Caco-2 (cell line): ENCODE measurements at regions not wholly inside any gene's neighbourhood (a gene's known extent, or its start where the extent isn't known, plus 50 kb on each side); places are given as distances from the start of the nearest gene placed in this dataset.

ENCODE experiments used
- BruUV-seq: library from RNA; stranded (reverse); fragments of 400-500 nt; replicated peaks from 2 replicates; lab custom pipeline; 2021; lab: Mats Ljungman, UMichigan
- CTCF ChIA-PET: fragments of 300-600 bp; sonication (Branson Sonifier 250); formaldehyde crosslinking; loops from one replicate; lab custom pipeline; 2022; ENCODE audit warnings: antibody characterized with exemption; lab: Charles Lee
- POLR2A ChIA-PET: fragments of 300-600 bp; sonication (Branson Sonifier 250); formaldehyde crosslinking; loops from one replicate; lab custom pipeline; 2022; ENCODE audit warnings: antibody characterized with exemption; lab: Charles Lee
- DNase-seq, 2 experiments: peaks; one replicate each; pipeline versions ENCODE4 v3.0.0 to v3.0.0-alpha.2; 2020 to 2022
- H3K27me3 ChIP-seq: replicated peaks from 2 replicates; pipeline ENCODE4 v1.6.0; 2011; ENCODE audit warnings: low read length; ENCODE audit not compliant: control insufficient read depth, insufficient read depth
- H3K36me3 ChIP-seq: 2 replicates; pipeline ENCODE4 v1.5.1; 2011; ENCODE audit warnings: low read length; ENCODE audit not compliant: control insufficient read depth, insufficient read depth
- H3K4me1 ChIP-seq: fragments of 250-450 bp; sonication (Bioruptor Pico); 2 replicates; pipeline ENCODE4 v1.5.1; 2020; ENCODE audit warnings: mild to moderate bottlenecking
- H3K4me3 ChIP-seq: 2 replicates; pipeline ENCODE4 v1.5.1; 2011; ENCODE audit warnings: low read depth, mild to moderate bottlenecking, control low read depth, low read length
- H3K9me3 ChIP-seq: fragments of 250-450 bp; sonication (Bioruptor Pico); 2 replicates; pipeline ENCODE4 v1.5.1; 2020; ENCODE audit warnings: mild to moderate bottlenecking, moderate library complexity
- H3K27ac Mint-ChIP-seq: one replicate; pipeline ENCODE4 v1.8.0; 2022; ENCODE audit warnings: mixed read lengths; ENCODE audit not compliant: unreplicated experiment
- H3K27me3 Mint-ChIP-seq: one replicate; pipeline ENCODE4 v1.8.0; 2022; ENCODE audit warnings: mixed read lengths; ENCODE audit not compliant: insufficient read depth, unreplicated experiment
- H3K36me3 Mint-ChIP-seq: one replicate; pipeline ENCODE4 v1.8.0; 2022; ENCODE audit warnings: mild to moderate bottlenecking, mixed read lengths; ENCODE audit not compliant: insufficient read depth, unreplicated experiment
- H3K4me1 Mint-ChIP-seq: one replicate; pipeline ENCODE4 v1.8.0; 2022; ENCODE audit warnings: low read depth, mixed read lengths; ENCODE audit not compliant: unreplicated experiment
- H3K4me3 Mint-ChIP-seq: one replicate; pipeline ENCODE4 v1.8.0; 2022; ENCODE audit warnings: mild to moderate bottlenecking, moderate library complexity, mixed read lengths; ENCODE audit not compliant: unreplicated experiment
- H3K9me3 Mint-ChIP-seq: one replicate; pipeline ENCODE4 v1.8.0; 2022; ENCODE audit warnings: mixed read lengths; ENCODE audit not compliant: unreplicated experiment
- intact Hi-C: fragments of 100-400 bp; cut with micrococcal nuclease; formaldehyde crosslinking; loops from one replicate; pipeline ENCODE4 v1.10.0; 2022; ENCODE audit not compliant: unreplicated experiment
- TF ChIP-seq, protein P1 (sequence below), 2 experiments: fragments of 200-600 bp in 1 of 2; IDR thresholded peaks; 1 replicate in 1 of 2; 2 replicates in 1 of 2; pipeline versions ENCODE4 v1.5.1 to v1.8.0; 2011 to 2022; ENCODE audit warnings: antibody characterized with exemption in 1 of 2, control low read depth in 1 of 2, inconsistent platforms in 1 of 2, low read depth in 1 of 2, low read length in 1 of 2, mild to moderate bottlenecking in 1 of 2, moderate library complexity in 1 of 2; ENCODE audit not compliant: insufficient read depth in 1 of 2, severe bottlenecking in 1 of 2, unreplicated experiment in 1 of 2

DNA sequence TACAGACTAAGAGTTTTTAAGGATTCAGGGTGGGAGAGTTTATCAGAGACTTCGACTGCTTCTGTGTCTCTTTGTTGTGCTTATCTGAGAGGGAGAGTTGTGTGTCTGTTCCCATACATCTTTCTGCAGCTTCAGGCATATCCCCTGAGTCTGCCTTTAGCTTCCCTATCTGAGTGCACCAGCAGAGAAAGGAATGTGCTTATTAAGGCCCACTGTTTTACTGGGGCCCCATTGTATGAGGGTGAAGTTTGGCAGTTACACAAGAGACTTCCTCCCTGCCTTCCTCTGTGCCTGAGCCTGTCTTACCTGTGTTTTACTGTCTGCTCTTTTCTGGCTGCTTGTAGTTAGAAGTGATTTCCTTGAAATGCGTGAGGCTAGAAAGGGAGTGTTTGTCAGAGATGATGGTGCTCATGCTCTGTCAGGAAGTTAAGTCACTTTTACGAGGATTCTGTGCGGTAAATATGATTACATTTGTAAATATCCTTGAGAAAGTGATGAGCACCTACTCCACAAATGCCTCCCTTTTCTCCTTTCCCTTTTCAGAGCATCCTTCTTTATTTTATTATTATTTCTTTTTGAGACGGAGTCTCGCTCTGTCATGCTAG, 1228.9 kb upstream of the MIR17HG start:
- BruUV-seq: no TSS peak
- POLR2A ChIA-PET: no interaction called here
- intact Hi-C loops: no loop called here

DNA sequence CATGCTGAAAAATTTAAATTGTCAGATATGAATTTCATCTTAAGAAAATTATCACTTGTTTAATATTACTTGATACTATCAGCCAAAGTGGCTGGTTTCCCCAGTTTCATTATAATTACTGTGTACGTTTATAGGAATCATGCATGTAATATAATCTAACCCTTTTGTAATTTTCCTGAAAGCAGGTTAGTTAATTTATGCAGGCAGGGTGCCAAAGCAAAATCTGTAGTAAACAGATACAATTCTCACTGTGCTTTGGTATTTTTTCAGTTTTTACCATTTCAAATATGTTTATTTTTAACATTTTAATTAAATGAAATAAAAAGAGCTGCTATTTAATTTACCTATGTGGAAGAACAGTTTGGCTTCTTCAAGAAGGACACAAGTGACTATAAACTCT, 1227.5 kb upstream of the MIR17HG start:
- no peak for DNase-seq
- H3K36me3 Mint-ChIP-seq: no peaks in the 10 kb centered on the region

More for the DNA sequence above, 1228.9 kb upstream of the MIR17HG start:
- Histone ChIP-seq H3K27me3 (no peaks in the 10 kb centered on the region), H3K4me1 (no peaks in the 10 kb centered on the region), H3K9me3 (0 out of 2 replicates have a peak, but pooled peaks cover 2% of the 10 kb centered on the region), H3K4me3 (no peak overlapping the region), H3K36me3 (no peaks in the 10 kb centered on the region)
- H3K4me3 Mint-ChIP-seq: no peak overlapping the region
- no peak overlapping the region for H3K27ac Mint-ChIP-seq
- TF ChIP-seq, protein P1, sequence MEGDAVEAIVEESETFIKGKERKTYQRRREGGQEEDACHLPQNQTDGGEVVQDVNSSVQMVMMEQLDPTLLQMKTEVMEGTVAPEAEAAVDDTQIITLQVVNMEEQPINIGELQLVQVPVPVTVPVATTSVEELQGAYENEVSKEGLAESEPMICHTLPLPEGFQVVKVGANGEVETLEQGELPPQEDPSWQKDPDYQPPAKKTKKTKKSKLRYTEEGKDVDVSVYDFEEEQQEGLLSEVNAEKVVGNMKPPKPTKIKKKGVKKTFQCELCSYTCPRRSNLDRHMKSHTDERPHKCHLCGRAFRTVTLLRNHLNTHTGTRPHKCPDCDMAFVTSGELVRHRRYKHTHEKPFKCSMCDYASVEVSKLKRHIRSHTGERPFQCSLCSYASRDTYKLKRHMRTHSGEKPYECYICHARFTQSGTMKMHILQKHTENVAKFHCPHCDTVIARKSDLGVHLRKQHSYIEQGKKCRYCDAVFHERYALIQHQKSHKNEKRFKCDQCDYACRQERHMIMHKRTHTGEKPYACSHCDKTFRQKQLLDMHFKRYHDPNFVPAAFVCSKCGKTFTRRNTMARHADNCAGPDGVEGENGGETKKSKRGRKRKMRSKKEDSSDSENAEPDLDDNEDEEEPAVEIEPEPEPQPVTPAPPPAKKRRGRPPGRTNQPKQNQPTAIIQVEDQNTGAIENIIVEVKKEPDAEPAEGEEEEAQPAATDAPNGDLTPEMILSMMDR (IDR thresholded peaks at IDR 0.05; ENCODE audit: insufficient read depth in 1 of 2, low read depth in 1 of 2, low read length in 1 of 2, severe bottlenecking in 1 of 2, unreplicated experiment in 1 of 2): no peak
- no peak for DNase-seq
- no peaks in the 10 kb centered on the region for H3K9me3 Mint-ChIP-seq
- CTCF ChIA-PET: no interaction called here
- no peaks in the 10 kb centered on the region for H3K4me1 Mint-ChIP-seq
- no peaks in the 10 kb centered on the region for H3K36me3 Mint-ChIP-seq
- no peaks in the 10 kb centered on the region for H3K27me3 Mint-ChIP-seq

DNA sequence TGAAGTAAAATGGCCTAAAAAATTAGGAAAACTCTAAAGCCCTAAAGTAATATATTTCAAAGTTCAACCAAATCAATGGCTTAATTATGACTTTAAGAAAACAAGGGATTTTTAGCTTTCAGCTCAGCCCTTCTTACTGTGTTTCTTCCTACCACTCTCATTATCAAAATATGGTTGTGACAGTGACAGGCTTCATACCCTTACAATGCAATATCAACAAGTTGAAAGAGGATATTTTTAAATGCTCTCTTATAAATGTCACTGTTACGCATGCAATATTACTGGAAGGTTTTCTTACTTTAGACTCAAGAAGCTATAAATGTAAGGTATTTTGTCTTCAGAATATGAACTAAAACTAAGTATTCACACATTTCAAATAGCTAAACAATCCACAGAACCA, 1225.7 kb upstream of the MIR17HG start:
- H3K27me3 Mint-ChIP-seq: no peaks in the 10 kb centered on the region
- Histone ChIP-seq H3K9me3 (no peaks in the 10 kb centered on the region), H3K36me3 (no peaks in the 10 kb centered on the region), H3K4me3 (no peak overlapping the region), H3K4me1 (no peaks in the 10 kb centered on the region), H3K27me3 (no peaks in the 10 kb centered on the region)
- TF ChIP-seq, protein P1 (IDR thresholded peaks at IDR 0.05; ENCODE audit: insufficient read depth in 1 of 2, low read depth in 1 of 2, low read length in 1 of 2, severe bottlenecking in 1 of 2, unreplicated experiment in 1 of 2): no peak
- no peaks in the 10 kb centered on the region for H3K36me3 Mint-ChIP-seq
- no peaks in the 10 kb centered on the region for H3K9me3 Mint-ChIP-seq
- H3K4me1 Mint-ChIP-seq: no peaks in the 10 kb centered on the region
- CTCF ChIA-PET: no interaction called here
- no peak for DNase-seq
- no TSS peak for BruUV-seq
- intact Hi-C loops: no loop called here
- H3K27ac Mint-ChIP-seq: no peak overlapping the region
- no peak overlapping the region for H3K4me3 Mint-ChIP-seq
- POLR2A ChIA-PET: no interaction called here

More for the DNA sequence above, 1227.5 kb upstream of the MIR17HG start:
- ChIA-PET POLR2A (no interaction called here), CTCF (no interaction called here)
- H3K27ac Mint-ChIP-seq: no peak overlapping the region
- intact Hi-C loops: no loop called here
- H3K27me3 Mint-ChIP-seq: no peaks in the 10 kb centered on the region
- H3K9me3 Mint-ChIP-seq: no peaks in the 10 kb centered on the region
- H3K4me1 ChIP-seq: no peaks in the 10 kb centered on the region
- no TSS peak for BruUV-seq
- no peaks in the 10 kb centered on the region for H3K9me3 ChIP-seq
- H3K4me1 Mint-ChIP-seq: no peaks in the 10 kb centered on the region
- no peaks in the 10 kb centered on the region for H3K36me3 ChIP-seq
- no peaks in the 10 kb centered on the region for H3K27me3 ChIP-seq
- no peak overlapping the region for H3K4me3 Mint-ChIP-seq
- TF ChIP-seq, protein P1 (IDR thresholded peaks at IDR 0.05; ENCODE audit: insufficient read depth in 1 of 2, low read depth in 1 of 2, low read length in 1 of 2, severe bottlenecking in 1 of 2, unreplicated experiment in 1 of 2): no peak
- H3K4me3 ChIP-seq: no peak overlapping the region
